Fibroblast of pulmonary artery (primary cell): ENCODE measurements at regions not wholly inside any gene's neighbourhood (a gene's known extent, or its start where the extent isn't known, plus 50 kb on each side); places are given as distances from the start of the nearest gene placed in this dataset.

ENCODE experiments used
- DNase-seq: peaks from one replicate; pipeline ENCODE4 v3.0.0-alpha.2; 2010; ENCODE audit warnings: low read depth
- H3K4me3 ChIP-seq: replicated peaks from 2 replicates; pipeline ENCODE4 v1.5.1; 2011; ENCODE audit warnings: low read depth, mild to moderate bottlenecking, control low read depth, low read length, moderate library complexity
- CTCF ChIP-seq: IDR thresholded peaks from 2 replicates; pipeline ENCODE4 v1.5.1; 2011; ENCODE audit warnings: mild to moderate bottlenecking, control low read depth, low read length, inconsistent platforms; ENCODE audit errors: missing control alignments

GRCh38 chr4:66963084-66963483 is 582.2 kb downstream of the CENPC start:
- no peak overlapping the region for H3K4me3 ChIP-seq
- no peak for TF ChIP-seq CTCF
- DNase-seq, result no peak

- no peak for DNase-seq
- TF ChIP-seq CTCF, result no peak
- H3K4me3 ChIP-seq, result no peak overlapping the region
Observed at GRCh38 chr4:66959207-66959606, 586.1 kb downstream of the CENPC start.

GRCh38 chr4:66956852-66957251 is 588.5 kb downstream of the CENPC start:
- no peak for DNase-seq
- H3K4me3 ChIP-seq, result no peak overlapping the region
- no peak for TF ChIP-seq CTCF

GRCh38 chr4:66956426-66956825 is 588.9 kb downstream of the CENPC start:
- no peak overlapping the region for H3K4me3 ChIP-seq
- no peak for TF ChIP-seq CTCF
- DNase-seq, result no peak

- TF ChIP-seq CTCF, result no peak
- H3K4me3 ChIP-seq, result no peak overlapping the region
- no peak for DNase-seq
Observed at GRCh38 chr4:66955784-66956183, 589.5 kb downstream of the CENPC start.

- no peak overlapping the region for H3K4me3 ChIP-seq
- no peak for DNase-seq
- no peak for TF ChIP-seq CTCF
Observed at GRCh38 chr4:66949419-66949818, 595.9 kb downstream of the CENPC start.

GRCh38 chr4:66946761-66947160 is 598.5 kb downstream of the CENPC start:
- no peak overlapping the region for H3K4me3 ChIP-seq
- TF ChIP-seq CTCF, result no peak
- no peak for DNase-seq
